ENCODE measurements at regions not wholly inside any gene's neighbourhood (a gene's known extent, or its start where the extent isn't known, plus 50 kb on each side); places are given as distances from the start of the nearest gene placed in this dataset.

DNA sequence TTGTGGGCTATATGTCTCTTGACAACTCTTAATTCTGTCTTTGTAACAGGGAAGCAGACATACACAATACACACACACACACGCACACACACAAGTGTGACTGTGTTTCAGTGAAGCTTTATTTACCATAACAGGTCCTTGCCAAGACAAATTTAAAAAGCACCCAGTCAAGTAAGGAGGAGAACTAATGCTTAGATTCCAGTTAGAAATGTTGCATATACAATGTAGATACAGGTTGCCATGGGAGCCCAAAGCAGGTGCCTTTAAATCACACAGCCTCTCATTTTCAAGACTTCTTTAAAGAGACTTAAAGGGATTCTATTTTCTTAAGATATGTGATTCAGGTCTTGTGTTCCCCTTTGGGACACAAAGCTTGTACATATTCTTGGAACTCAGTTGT is 1551.9 kb downstream of the EFNB2 start:
- TF ChIP-seq EP300 (IDR thresholded peaks at IDR 0.05; ENCODE audit: borderline replicate concordance), result no peak
- TF ChIP-seq CREB1 (IDR thresholded peaks at IDR 0.05; ENCODE audit: low read depth), result no peak
- TF ChIP-seq EGR1 (IDR thresholded peaks at IDR 0.05), result no peak
- TF ChIP-seq RAD21 (IDR thresholded peaks at IDR 0.05; ENCODE audit: low read depth), result no peak
- no peak for TF ChIP-seq CEBPB (IDR thresholded peaks at IDR 0.05)
- TF ChIP-seq REST (IDR thresholded peaks at IDR 0.05; ENCODE audit: low read depth), result no peak
